Activated CD4-positive, alpha-beta T cell treated with anti-CD3 and anti-CD28 coated beads, Interleukin-2, amount 50 U/mL, for 24 hours (primary cell): ENCODE measurements at regions not wholly inside any gene's neighbourhood (a gene's known extent, or its start where the extent isn't known, plus 50 kb on each side); places are given as distances from the start of the nearest gene placed in this dataset.

ENCODE experiments used
- DNase-seq, 2 donors: peaks; one replicate each; pipeline ENCODE4 v3.0.0-alpha.2; 2020; ENCODE audit warnings: low read depth in 1 of 2, low spot score in 1 of 2

- no peak for DNase-seq
These were observed 578.7 kb downstream of the SQOR start for GRCh38 chr15:46213551-46213950.

GRCh38 chr15:46222826-46223225, 588.0 kb downstream of the SQOR start:
- no peak for DNase-seq

- no peak for DNase-seq
These were observed 594.4 kb downstream of the SQOR start for GRCh38 chr15:46229263-46229662.

GRCh38 chr15:46231786-46232185, 597.0 kb downstream of the SQOR start:
- no peak for DNase-seq

GRCh38 chr15:46232471-46232870, 597.6 kb downstream of the SQOR start:
- no peak for DNase-seq

- DNase-seq: no peak
These were observed 608.1 kb downstream of the SQOR start for GRCh38 chr15:46242935-46243334.

GRCh38 chr15:46251903-46252302, 617.1 kb downstream of the SQOR start:
- no peak for DNase-seq

- no peak for DNase-seq
These were observed 623.2 kb downstream of the SQOR start for GRCh38 chr15:46258056-46258455.

- no peak for DNase-seq
These were observed 626.1 kb downstream of the SQOR start for GRCh38 chr15:46260937-46261336.

GRCh38 chr15:46265664-46266347, 631.0 kb downstream of the SQOR start:
- no peak for DNase-seq

GRCh38 chr15:46266661-46267060, 631.8 kb downstream of the SQOR start:
- DNase-seq: no peak

GRCh38 chr15:46270481-46271147, 635.8 kb downstream of the SQOR start:
- no peak for DNase-seq

- DNase-seq: no peak
These were observed 640.9 kb downstream of the SQOR start for GRCh38 chr15:46275701-46276100.

GRCh38 chr15:46277451-46277850, 642.6 kb downstream of the SQOR start:
- no peak for DNase-seq

- no peak for DNase-seq
These were observed 643.2 kb downstream of the SQOR start for GRCh38 chr15:46278062-46278461.

GRCh38 chr15:46278486-46279090, 643.8 kb downstream of the SQOR start:
- DNase-seq: no peak

- no peak for DNase-seq
These were observed 646.1 kb downstream of the SQOR start for GRCh38 chr15:46280762-46281542.

- no peak for DNase-seq
These were observed 658.7 kb downstream of the SQOR start for GRCh38 chr15:46293550-46293949.

GRCh38 chr15:46296002-46296401, 661.2 kb downstream of the SQOR start:
- DNase-seq: no peak

GRCh38 chr15:46296797-46297196, 662.0 kb downstream of the SQOR start:
- no peak for DNase-seq

GRCh38 chr15:46297766-46298165, 662.9 kb downstream of the SQOR start:
- no peak for DNase-seq

GRCh38 chr15:46300716-46301115, 665.9 kb downstream of the SQOR start:
- no peak for DNase-seq
